Esophagus muscularis mucosa (tissue), 4 donors: ENCODE measurements at regions not wholly inside any gene's neighbourhood (a gene's known extent, or its start where the extent isn't known, plus 50 kb on each side); places are given as distances from the start of the nearest gene placed in this dataset.
A peak's percentile ranks its signal among the peaks of the same experiment; 100 is the strongest.

Experiments used
- DNase-seq: peaks from one replicate; pipeline ENCODE4 v3.0.0-alpha.2; 2017; ENCODE audit errors: extremely low spot score
- H3K27ac ChIP-seq, 4 donors: fragments of 200-600 bp; sonication (generic); replicated peaks in 1 of 4; 1 replicate in 3 of 4; 2 replicates in 1 of 4; pipeline ENCODE4 v1.5.1; 2016 to 2019; ENCODE audit warnings: mild to moderate bottlenecking in 1 of 4
- H3K27me3 ChIP-seq, 4 donors: fragments of 200-600 bp; sonication (generic); one replicate each; pipeline versions ENCODE4 v1.5.1 to v1.6.0; 2016 to 2019
- H3K36me3 ChIP-seq, 4 donors: fragments of 200-600 bp; sonication (generic); one replicate each; pipeline ENCODE4 v1.5.1; 2016 to 2019
- H3K4me1 ChIP-seq, 4 donors: fragments of 200-600 bp; sonication (generic); one replicate each; pipeline ENCODE4 v1.5.1; 2016 to 2019
- H3K4me3 ChIP-seq, 4 donors: fragments of 200-600 bp; sonication (generic); 1 replicate in 2 of 4; 2 replicates in 2 of 4; pipeline ENCODE4 v1.5.1; 2016 to 2019; ENCODE audit warnings: mild to moderate bottlenecking in 4 of 4, moderate library complexity in 1 of 4
- H3K9me3 ChIP-seq, 4 donors: fragments of 200-600 bp; sonication (generic); 1 replicate in 3 of 4; 2 replicates in 1 of 4; pipeline ENCODE4 v1.5.1; 2016 to 2019
- CTCF ChIP-seq, 3 experiments: fragments of 200-600 bp in 2 of 3; fragments of 450-650 bp in 1 of 3; sonication (generic) in 2 of 3; IDR thresholded peaks; one replicate each; pipeline ENCODE4 v1.5.1; 2017 to 2019; ENCODE audit warnings: antibody characterized with exemption in 3 of 3, mild to moderate bottlenecking in 2 of 3, moderate library complexity in 1 of 3
- EP300 ChIP-seq: sonication (generic); formaldehyde crosslinking; IDR thresholded peaks from one replicate; pipeline ENCODE4 v1.6.1; 2017; ENCODE audit warnings: antibody characterized with exemption
- POLR2A ChIP-seq: fragments of 450-650 bp; IDR thresholded peaks from one replicate; pipeline ENCODE4 v1.6.1; 2017; ENCODE audit warnings: antibody characterized with exemption, moderate library complexity, mild to moderate bottlenecking, low read depth
- POLR2AphosphoS5 ChIP-seq, 2 donors: sonication (generic); formaldehyde crosslinking; IDR thresholded peaks; one replicate each; pipeline ENCODE4 v1.6.1; 2017; ENCODE audit warnings: antibody characterized with exemption in 2 of 2
- WGBS: methylation state at CpG from one replicate; pipeline ENCODE4 v1.1.5; 2018; 5-methylcytosine and 5-hydroxymethylcytosine counted together
- intact Hi-C: fragments of 100-400 bp; cut with DNase I; formaldehyde crosslinking; loops from one replicate; pipeline ENCODE4 v1.15.1; 2023

GRCh38 chr12:89091293-89091841 lies 260.9 kb downstream of the DUSP6 start:
- Histone ChIP-seq H3K27ac (no peak overlapping the region), H3K4me1 (no peaks in the 10 kb centered on the region), H3K9me3 (peaks cover 0 to 7% (median 0%) of the 10 kb centered on the region in 4 donors), H3K27me3 (no peaks in the 10 kb centered on the region), H3K4me3 (no peak overlapping the region), H3K36me3 (no peaks in the 10 kb centered on the region)
- intact Hi-C loops = no loop called here
- no peak for TF ChIP-seq POLR2A
- TF ChIP-seq CTCF (IDR thresholded peaks at IDR 0.05) = no peak
- no peak for TF ChIP-seq EP300
- TF ChIP-seq POLR2AphosphoS5 (IDR thresholded peaks at IDR 0.05) = no peak
- 56% methylated on average over 1 of the region's 1 CpG for WGBS
- DNase-seq = no peak

DNA sequence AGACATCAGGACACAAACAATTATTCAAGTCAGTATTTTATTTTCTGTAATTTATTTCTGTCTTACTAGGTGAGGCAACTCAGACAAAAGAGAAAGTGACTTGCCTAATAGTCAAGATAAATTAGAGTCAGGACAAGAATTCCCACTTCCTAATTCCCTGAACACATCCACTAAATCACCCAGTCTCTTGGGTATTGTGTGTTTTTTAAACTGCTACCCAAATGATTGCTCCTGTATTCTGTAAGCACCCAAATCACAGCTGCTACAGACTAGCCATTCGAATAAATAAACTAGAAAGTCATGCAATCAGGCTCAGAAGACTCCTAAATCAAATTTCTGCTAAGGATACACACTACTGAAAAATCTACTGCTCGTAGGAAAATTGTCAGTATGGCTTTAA lies 263.0 kb downstream of the DUSP6 start:
- Histone ChIP-seq H3K4me3 (no peak overlapping the region), H3K27me3 (no peaks in the 10 kb centered on the region), H3K36me3 (no peaks in the 10 kb centered on the region), H3K27ac (no peak overlapping the region), H3K4me1 (no peaks in the 10 kb centered on the region), H3K9me3 (peaks cover 0 to 7% (median 0%) of the 10 kb centered on the region in 4 donors)
- DNase-seq = no peak
- WGBS = 79% methylated on average over 2 of the region's 2 CpGs
- no peak for TF ChIP-seq POLR2A
- TF ChIP-seq EP300 = no peak
- no peak for TF ChIP-seq POLR2AphosphoS5 (IDR thresholded peaks at IDR 0.05)
- no peak for TF ChIP-seq CTCF (IDR thresholded peaks at IDR 0.05)
- intact Hi-C loops = no loop called here

- no peaks in the 10 kb centered on the region for H3K4me1 ChIP-seq
- intact Hi-C loops = no loop called here
- H3K27me3 ChIP-seq = no peaks in the 10 kb centered on the region
- TF ChIP-seq POLR2AphosphoS5 (IDR thresholded peaks at IDR 0.05) = no peak
- TF ChIP-seq EP300 = no peak
- no peak for TF ChIP-seq CTCF (IDR thresholded peaks at IDR 0.05)
- TF ChIP-seq POLR2A = no peak
- WGBS = 74% methylated on average over 1 of the region's 1 CpG
- H3K36me3 ChIP-seq = no peaks in the 10 kb centered on the region
- peaks cover 0 to 7% (median 0%) of the 10 kb centered on the region in 4 donors for H3K9me3 ChIP-seq
- H3K4me3 ChIP-seq = no peak overlapping the region
- no peak overlapping the region for H3K27ac ChIP-seq
- DNase-seq = no peak
Observed at GRCh38 chr12:89087876-89088275, 264.4 kb downstream of the DUSP6 start.

GRCh38 chr12:89087149-89087825 lies 265.0 kb downstream of the DUSP6 start:
- Histone ChIP-seq H3K4me3 (no peak overlapping the region), H3K27me3 (no peaks in the 10 kb centered on the region), H3K4me1 (no peaks in the 10 kb centered on the region), H3K36me3 (no peaks in the 10 kb centered on the region), H3K9me3 (peaks cover 0 to 7% (median 0%) of the 10 kb centered on the region in 4 donors), H3K27ac (no peak overlapping the region)
- intact Hi-C loops = no loop called here
- TF ChIP-seq POLR2A (no peak), POLR2AphosphoS5 (IDR thresholded peaks at IDR 0.05) (no peak), EP300 (no peak), CTCF (IDR thresholded peaks at IDR 0.05) (no peak)
- peak; percentile 24 for DNase-seq
- 79% methylated on average over 6 of the region's 6 CpGs for WGBS
